AG09309 (cell line): ENCODE measurements at regions not wholly inside any gene's neighbourhood (a gene's known extent, or its start where the extent isn't known, plus 50 kb on each side); places are given as distances from the start of the nearest gene placed in this dataset.
"Not testable (repeated sequence)": the region's sequence is repeated elsewhere in the genome, so short reads cannot be mapped to it uniquely, and the experiment has no call there.

ENCODE experiments used
- DNase-seq: peaks from one replicate; pipeline ENCODE4 v3.0.0-alpha.2; 2010; ENCODE audit warnings: low read depth
- H3K4me3 ChIP-seq: 2 replicates; pipeline ENCODE4 v1.5.1; 2011; ENCODE audit warnings: mild to moderate bottlenecking, low read depth, low read length, moderate library complexity; ENCODE audit not compliant: control insufficient read depth
- CTCF ChIP-seq: IDR thresholded peaks from 2 replicates; pipeline ENCODE4 v1.5.1; 2011; ENCODE audit warnings: mild to moderate bottlenecking, low read depth, low read length, inconsistent platforms; ENCODE audit not compliant: insufficient read depth, control insufficient read depth; ENCODE audit errors: missing control alignments

- H3K4me3 ChIP-seq = no peak overlapping the region
- DNase-seq = no peak
- TF ChIP-seq CTCF = no peak
These were observed 105.0 kb upstream of the PRSS3 start for GRCh38 chr9:33690143-33690933.

- TF ChIP-seq CTCF = no peak
- no peak overlapping the region for H3K4me3 ChIP-seq
- no peak for DNase-seq
These were observed 100.1 kb upstream of the PRSS3 start for GRCh38 chr9:33695299-33695698.

GRCh38 chr9:33695856-33696255 lies 99.5 kb upstream of the PRSS3 start:
- no peak overlapping the region for H3K4me3 ChIP-seq
- no peak for TF ChIP-seq CTCF
- no peak for DNase-seq

GRCh38 chr9:33697171-33697570 lies 98.2 kb upstream of the PRSS3 start:
- TF ChIP-seq CTCF = no peak
- no peak for DNase-seq

GRCh38 chr9:33698267-33698666 lies 97.1 kb upstream of the PRSS3 start:
- H3K4me3 ChIP-seq = no peak overlapping the region
- DNase-seq = no peak
- TF ChIP-seq CTCF = no peak

More at GRCh38 chr9:33697171-33697570, 98.2 kb upstream of the PRSS3 start:
- no peak overlapping the region for H3K4me3 ChIP-seq

- not testable (repeated sequence) for DNase-seq, H3K4me3 ChIP-seq
These were observed 94.4 kb upstream of the PRSS3 start for GRCh38 chr9:33700940-33701339.

- no peak for TF ChIP-seq CTCF
- DNase-seq = no peak
These were observed 91.8 kb upstream of the PRSS3 start for GRCh38 chr9:33703430-33704102.

GRCh38 chr9:33705440-33705839 lies 89.9 kb upstream of the PRSS3 start:
- H3K4me3 ChIP-seq, DNase-seq: not testable (repeated sequence)

More at GRCh38 chr9:33703430-33704102, 91.8 kb upstream of the PRSS3 start:
- H3K4me3 ChIP-seq = no peak overlapping the region
